ENCODE measurements at regions not wholly inside any gene's neighbourhood (a gene's known extent, or its start where the extent isn't known, plus 50 kb on each side); places are given as distances from the start of the nearest gene placed in this dataset.

DNA sequence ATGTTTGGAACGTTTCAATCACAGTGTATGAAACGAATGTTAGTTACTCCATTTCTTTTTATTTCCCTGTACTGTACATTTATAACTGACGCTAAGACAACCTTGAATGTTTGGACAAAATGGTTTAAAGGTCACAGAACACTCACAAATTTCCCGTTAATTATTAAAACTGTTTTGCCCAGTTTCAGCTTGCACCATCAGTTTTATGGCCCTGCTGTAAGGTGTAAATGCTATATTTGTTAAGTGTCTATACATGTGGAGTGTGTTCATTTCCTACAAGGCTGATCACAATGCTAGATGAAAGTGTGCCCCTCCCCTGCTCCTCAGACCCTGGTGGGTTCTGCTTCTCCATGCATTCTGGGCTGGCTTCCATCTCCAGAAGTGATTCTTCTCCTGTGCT, 57.9 kb upstream of the ETS2 start:
- H2BK15ac ChIP-seq (ENCODE audit: low read depth, poor library complexity, severe bottlenecking) = no peak overlapping the region
- DNase-seq = no peak
- no peaks in the 10 kb centered on the region for H3K36me3 ChIP-seq (ENCODE audit: control insufficient read depth in 1 of 2, insufficient read depth in 2 of 2, low read depth in 1 of 2, low read length in 2 of 2)
- H2BK12ac ChIP-seq (ENCODE audit: low read length in 2 of 2) = peak overlapping the region in 1 of 2 experiments; percentile 45
- no peak overlapping the region for H3K9ac ChIP-seq (ENCODE audit: low read length)
- H3K23ac ChIP-seq (ENCODE audit: low read length in 2 of 2) = no peak overlapping the region
- H3K79me1 ChIP-seq (replicated peaks; ENCODE audit: low read length, poor library complexity, severe bottlenecking) = no peaks in the 10 kb centered on the region
- no peak overlapping the region for H4K91ac ChIP-seq (ENCODE audit: low read length)
- H3K27me3 ChIP-seq (ENCODE audit: control insufficient read depth in 1 of 2, insufficient read depth in 1 of 2, low read length in 2 of 2) = peaks cover 0 to 12% of the 10 kb centered on the region in 2 experiments
- no peak overlapping the region for H2AK5ac ChIP-seq (ENCODE audit: low read length, severe bottlenecking)
- peak overlapping the region in 1 of 2 experiments; percentile 29 for H3K18ac ChIP-seq (ENCODE audit: low read depth in 1 of 2, low read length in 2 of 2)
- no peak overlapping the region for H3K4ac ChIP-seq (ENCODE audit: low read depth in 1 of 2, low read length in 2 of 2)
- no peak overlapping the region for H3K4me2 ChIP-seq (ENCODE audit: low read length, poor library complexity, severe bottlenecking)
- no peak overlapping the region for H2BK5ac ChIP-seq (ENCODE audit: low read depth, low read length, poor library complexity, severe bottlenecking)
- peaks cover 21% of the 10 kb centered on the region for H3K4me1 ChIP-seq (ENCODE audit: control insufficient read depth, insufficient read depth, low read depth, low read length)
- H3K9me3 ChIP-seq (ENCODE audit: control insufficient read depth, low read length) = peaks cover 3% of the 10 kb centered on the region
- H3K27ac ChIP-seq (ENCODE audit: low read length, poor library complexity, severe bottlenecking) = no peak overlapping the region
- no peak overlapping the region for H2AFZ ChIP-seq (ENCODE audit: low read depth, low read length)
- H4K8ac ChIP-seq (ENCODE audit: low read length) = no peak overlapping the region
- H2BK120ac ChIP-seq (ENCODE audit: low read depth, low read length) = no peak overlapping the region
- H3K4me3 ChIP-seq (ENCODE audit: insufficient read depth in 1 of 2, low read depth in 1 of 2, low read length in 2 of 2) = no peak overlapping the region
- H3K14ac ChIP-seq (ENCODE audit: low read length in 2 of 2) = no peak overlapping the region
- WGBS = 98% methylated on average over 4 of the region's 4 CpGs

DNA sequence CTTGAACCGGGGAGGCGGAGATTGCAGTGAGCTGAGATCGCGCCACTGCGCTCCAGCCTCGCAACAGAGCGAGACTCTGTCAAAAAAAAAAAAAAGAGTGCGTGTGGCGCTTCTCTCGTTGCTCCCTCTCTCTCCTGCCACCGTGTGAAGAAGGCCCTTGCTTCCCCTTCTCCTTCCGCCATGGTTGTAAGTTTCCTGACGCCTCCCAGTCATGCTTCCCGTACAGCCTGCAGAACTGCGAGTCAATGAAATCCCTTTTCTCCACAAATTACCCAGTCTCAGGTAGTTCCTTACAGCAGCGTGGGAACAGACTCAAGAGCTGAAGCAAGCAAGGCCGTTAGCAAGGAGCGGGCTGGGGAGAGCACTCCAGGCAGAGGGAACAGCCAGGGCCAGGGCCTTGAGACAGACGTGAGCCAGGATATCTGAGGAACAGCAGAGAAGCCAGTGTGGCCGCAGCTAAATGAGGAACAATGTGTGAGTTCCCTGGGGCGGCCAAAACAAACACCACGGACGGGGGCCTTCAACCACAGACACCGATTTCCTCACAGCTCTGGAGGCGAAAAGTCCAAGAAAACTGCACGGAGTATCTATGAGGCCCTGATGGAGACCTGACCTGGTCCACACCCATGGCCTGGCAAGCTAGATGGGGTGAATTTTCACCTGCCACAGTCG, 54.2 kb upstream of the ETS2 start:
- no peaks in the 10 kb centered on the region for H3K79me1 ChIP-seq (replicated peaks; ENCODE audit: low read length, poor library complexity, severe bottlenecking)
- H2BK12ac ChIP-seq (ENCODE audit: low read length in 2 of 2) = peak overlapping the region; percentile 8 to 9
- peaks cover 22% of the 10 kb centered on the region for H3K4me1 ChIP-seq (ENCODE audit: control insufficient read depth, insufficient read depth, low read depth, low read length)
- no peak overlapping the region for H3K4me2 ChIP-seq (ENCODE audit: low read length, poor library complexity, severe bottlenecking)
- peaks cover 0 to 7% of the 10 kb centered on the region in 2 experiments for H3K27me3 ChIP-seq (ENCODE audit: control insufficient read depth in 1 of 2, insufficient read depth in 1 of 2, low read length in 2 of 2)
- no peak for DNase-seq
- H3K9ac ChIP-seq (ENCODE audit: low read length) = no peak overlapping the region
- no peak overlapping the region for H3K23ac ChIP-seq (ENCODE audit: low read length in 2 of 2)
- no peak overlapping the region for H2AFZ ChIP-seq (ENCODE audit: low read depth, low read length)
- H3K14ac ChIP-seq (ENCODE audit: low read length in 2 of 2) = no peak overlapping the region
- WGBS = 95% methylated on average over 27 of the region's 27 CpGs
- no peak overlapping the region for H3K4ac ChIP-seq (ENCODE audit: low read depth in 1 of 2, low read length in 2 of 2)
- H3K36me3 ChIP-seq (ENCODE audit: control insufficient read depth in 1 of 2, insufficient read depth in 2 of 2, low read depth in 1 of 2, low read length in 2 of 2) = no peaks in the 10 kb centered on the region
- H3K27ac ChIP-seq (ENCODE audit: low read length, poor library complexity, severe bottlenecking) = no peak overlapping the region
- H2BK5ac ChIP-seq (ENCODE audit: low read depth, low read length, poor library complexity, severe bottlenecking) = no peak overlapping the region
- H4K8ac ChIP-seq (ENCODE audit: low read length) = no peak overlapping the region
- H2AK5ac ChIP-seq (ENCODE audit: low read length, severe bottlenecking) = no peak overlapping the region
- H3K18ac ChIP-seq (ENCODE audit: low read depth in 1 of 2, low read length in 2 of 2) = peak overlapping the region in 1 of 2 experiments; percentile 11
- no peak overlapping the region for H3K4me3 ChIP-seq (ENCODE audit: insufficient read depth in 1 of 2, low read depth in 1 of 2, low read length in 2 of 2)
- H2BK15ac ChIP-seq (ENCODE audit: low read depth, poor library complexity, severe bottlenecking) = no peak overlapping the region
- H3K9me3 ChIP-seq (ENCODE audit: control insufficient read depth, low read length) = peaks cover 3% of the 10 kb centered on the region
- peak overlapping the region; percentile 57 for H4K91ac ChIP-seq (ENCODE audit: low read length)
- H2BK120ac ChIP-seq (ENCODE audit: low read depth, low read length) = no peak overlapping the region

DNA sequence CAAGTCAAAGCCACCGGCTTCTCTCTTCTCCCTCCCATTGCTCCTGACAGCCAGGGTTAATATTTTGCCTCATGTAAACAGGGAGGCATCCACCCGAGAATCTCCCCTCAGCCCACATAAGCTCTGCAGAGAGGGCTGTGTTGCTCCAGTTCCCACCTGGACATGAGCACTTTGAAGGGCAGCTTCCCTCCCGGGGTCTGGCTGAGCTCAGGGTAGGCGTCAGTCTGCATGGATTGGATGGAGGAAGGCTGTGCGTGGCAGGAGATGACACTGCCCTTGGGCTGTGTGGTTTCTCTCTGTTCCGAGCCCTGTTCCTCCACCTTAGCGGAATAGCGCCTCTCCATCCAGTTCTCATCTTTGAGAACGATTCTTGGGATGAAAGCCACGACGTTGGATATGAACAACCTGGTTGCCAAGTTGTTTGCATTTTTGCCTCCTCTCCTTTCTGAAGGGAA, 53.7 kb upstream of the ETS2 start:
- H3K4me2 ChIP-seq (ENCODE audit: low read length, poor library complexity, severe bottlenecking) = no peak overlapping the region
- H3K27me3 ChIP-seq (ENCODE audit: control insufficient read depth in 1 of 2, insufficient read depth in 1 of 2, low read length in 2 of 2) = peaks cover 0 to 7% of the 10 kb centered on the region in 2 experiments
- H3K23ac ChIP-seq (ENCODE audit: low read length in 2 of 2) = no peak overlapping the region
- peaks cover 22% of the 10 kb centered on the region for H3K4me1 ChIP-seq (ENCODE audit: control insufficient read depth, insufficient read depth, low read depth, low read length)
- H3K79me1 ChIP-seq (replicated peaks; ENCODE audit: low read length, poor library complexity, severe bottlenecking) = no peaks in the 10 kb centered on the region
- H3K4me3 ChIP-seq (ENCODE audit: insufficient read depth in 1 of 2, low read depth in 1 of 2, low read length in 2 of 2) = no peak overlapping the region
- no peak overlapping the region for H3K27ac ChIP-seq (ENCODE audit: low read length, poor library complexity, severe bottlenecking)
- no peak overlapping the region for H3K4ac ChIP-seq (ENCODE audit: low read depth in 1 of 2, low read length in 2 of 2)
- H2BK5ac ChIP-seq (ENCODE audit: low read depth, low read length, poor library complexity, severe bottlenecking) = no peak overlapping the region
- no peak overlapping the region for H4K8ac ChIP-seq (ENCODE audit: low read length)
- no peak overlapping the region for H2BK120ac ChIP-seq (ENCODE audit: low read depth, low read length)
- H2AFZ ChIP-seq (ENCODE audit: low read depth, low read length) = no peak overlapping the region
- WGBS = 94% methylated on average over 11 of the region's 11 CpGs
- H4K91ac ChIP-seq (ENCODE audit: low read length) = peak overlapping the region; percentile 43
- no peak overlapping the region for H2BK15ac ChIP-seq (ENCODE audit: low read depth, poor library complexity, severe bottlenecking)
- H3K14ac ChIP-seq (ENCODE audit: low read length in 2 of 2) = no peak overlapping the region
- peak overlapping the region; percentile 54 for H2AK5ac ChIP-seq (ENCODE audit: low read length, severe bottlenecking)
- H2BK12ac ChIP-seq (ENCODE audit: low read length in 2 of 2) = peak overlapping the region; percentile 16 to 29
- DNase-seq = no peak
- H3K9me3 ChIP-seq (ENCODE audit: control insufficient read depth, low read length) = peaks cover 3% of the 10 kb centered on the region
- no peak overlapping the region for H3K9ac ChIP-seq (ENCODE audit: low read length)
- H3K36me3 ChIP-seq (ENCODE audit: control insufficient read depth in 1 of 2, insufficient read depth in 2 of 2, low read depth in 1 of 2, low read length in 2 of 2) = no peaks in the 10 kb centered on the region
- H3K18ac ChIP-seq (ENCODE audit: low read depth in 1 of 2, low read length in 2 of 2) = no peak overlapping the region

DNA sequence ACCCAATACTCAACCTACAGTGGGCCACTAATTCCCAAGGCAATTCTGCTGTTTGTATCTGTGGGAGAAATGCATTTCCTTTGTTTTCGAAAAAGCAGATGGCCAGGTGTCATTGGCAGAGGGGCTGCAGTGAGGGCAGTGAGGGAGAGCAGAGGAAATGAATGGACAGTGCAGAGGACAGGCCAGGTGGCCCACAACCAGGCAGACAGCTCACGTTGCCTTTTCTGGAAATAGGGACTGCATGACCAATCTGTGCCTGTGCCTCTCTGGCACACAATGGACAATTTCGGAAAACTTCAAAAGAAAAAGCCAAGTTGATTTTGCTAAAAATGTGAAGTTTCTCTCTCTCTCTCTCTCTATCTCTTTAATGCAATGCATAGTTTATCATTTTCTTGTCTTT, 52.6 kb upstream of the ETS2 start:
- Histone ChIP-seq H2BK15ac (ENCODE audit: low read depth, poor library complexity, severe bottlenecking) (no peak overlapping the region), H2BK5ac (ENCODE audit: low read depth, low read length, poor library complexity, severe bottlenecking) (no peak overlapping the region), H3K23ac (ENCODE audit: low read length in 2 of 2) (no peak overlapping the region), H3K4ac (ENCODE audit: low read depth in 1 of 2, low read length in 2 of 2) (peak overlapping the region; percentile 5 to 10), H3K27ac (ENCODE audit: low read length, poor library complexity, severe bottlenecking) (no peak overlapping the region), H3K4me2 (ENCODE audit: low read length, poor library complexity, severe bottlenecking) (no peak overlapping the region), H4K91ac (ENCODE audit: low read length) (peak overlapping the region; percentile 12), H2AFZ (ENCODE audit: low read depth, low read length) (no peak overlapping the region), H3K79me1 (replicated peaks; ENCODE audit: low read length, poor library complexity, severe bottlenecking) (no peaks in the 10 kb centered on the region), H3K4me1 (ENCODE audit: control insufficient read depth, insufficient read depth, low read depth, low read length) (peaks cover 23% of the 10 kb centered on the region), H3K27me3 (ENCODE audit: control insufficient read depth in 1 of 2, insufficient read depth in 1 of 2, low read length in 2 of 2) (peaks cover 0 to 7% of the 10 kb centered on the region in 2 experiments), H3K4me3 (ENCODE audit: insufficient read depth in 1 of 2, low read depth in 1 of 2, low read length in 2 of 2) (no peak overlapping the region), H3K36me3 (ENCODE audit: control insufficient read depth in 1 of 2, insufficient read depth in 2 of 2, low read depth in 1 of 2, low read length in 2 of 2) (no peaks in the 10 kb centered on the region), H2BK120ac (ENCODE audit: low read depth, low read length) (peak overlapping the region; percentile 71), H3K18ac (ENCODE audit: low read depth in 1 of 2, low read length in 2 of 2) (peak overlapping the region in 1 of 2 experiments; percentile 26), H3K9ac (ENCODE audit: low read length) (no peak overlapping the region), H4K8ac (ENCODE audit: low read length) (no peak overlapping the region), H2AK5ac (ENCODE audit: low read length, severe bottlenecking) (no peak overlapping the region), H3K14ac (ENCODE audit: low read length in 2 of 2) (peak overlapping the region in 1 of 2 experiments; percentile 4), H2BK12ac (ENCODE audit: low read length in 2 of 2) (peak overlapping the region; percentile 29 to 76), H3K9me3 (ENCODE audit: control insufficient read depth, low read length) (peaks cover 3% of the 10 kb centered on the region)
- DNase-seq = no peak
- 70% methylated on average over 2 of the region's 3 CpGs for WGBS

Data from mesenchymal stem cell (in vitro differentiated cells and primary cell).